Hepatocyte (in vitro differentiated cells): ENCODE measurements at regions not wholly inside any gene's neighbourhood (a gene's known extent, or its start where the extent isn't known, plus 50 kb on each side); places are given as distances from the start of the nearest gene placed in this dataset.

Experiments used
- DNase-seq: peaks from one replicate; pipeline ENCODE4 v3.0.0-alpha.2; 2016; ENCODE audit warnings: low spot score
- H2AFZ ChIP-seq: fragments of 200-600 bp; sonication (generic); 2 replicates; pipeline ENCODE4 v1.6.0; 2016; ENCODE audit warnings: antibody characterized with exemption, mild to moderate bottlenecking
- H3K27ac ChIP-seq: fragments of 200-600 bp; sonication (generic); 2 replicates; pipeline ENCODE4 v1.5.1; 2016; ENCODE audit warnings: mild to moderate bottlenecking
- H3K27me3 ChIP-seq: fragments of 200-600 bp; sonication (generic); 2 replicates; pipeline ENCODE4 v1.6.1; 2016
- H3K36me3 ChIP-seq: fragments of 200-600 bp; sonication (generic); replicated peaks from 2 replicates; pipeline ENCODE4 v1.5.1; 2016; ENCODE audit warnings: low read depth; ENCODE audit not compliant: insufficient read depth
- H3K4me1 ChIP-seq: fragments of 200-600 bp; sonication (generic); 2 replicates; pipeline ENCODE4 v1.5.1; 2016; ENCODE audit warnings: mild to moderate bottlenecking, moderate library complexity; ENCODE audit not compliant: insufficient read depth
- H3K4me2 ChIP-seq: fragments of 200-600 bp; sonication (generic); 2 replicates; pipeline ENCODE4 v1.6.0; 2016
- H3K4me3 ChIP-seq: fragments of 200-600 bp; sonication (generic); 2 replicates; pipeline ENCODE4 v1.5.1; 2016; ENCODE audit warnings: mild to moderate bottlenecking
- H3K79me2 ChIP-seq: fragments of 200-600 bp; sonication (generic); 2 replicates; pipeline ENCODE4 v1.6.0; 2017; ENCODE audit warnings: mild to moderate bottlenecking
- H3K9me2 ChIP-seq: fragments of 200-600 bp; sonication (generic); replicated peaks from 2 replicates; pipeline ENCODE4 v1.6.0; 2017; ENCODE audit warnings: mild to moderate bottlenecking; ENCODE audit not compliant: insufficient read depth
- H3K9me3 ChIP-seq: fragments of 200-600 bp; sonication (generic); 2 replicates; pipeline ENCODE4 v1.5.1; 2016; ENCODE audit warnings: low read depth, mild to moderate bottlenecking
- H4K20me1 ChIP-seq: fragments of 200-600 bp; sonication (generic); 2 replicates; pipeline ENCODE4 v1.6.0; 2016; ENCODE audit warnings: mild to moderate bottlenecking; ENCODE audit not compliant: insufficient read depth, poor library complexity, severe bottlenecking
- CTCF ChIP-seq: fragments of 200-600 bp; sonication (generic); IDR thresholded peaks from 2 replicates; pipeline ENCODE4 v1.5.1; 2016; ENCODE audit warnings: antibody characterized with exemption, mild to moderate bottlenecking; ENCODE audit not compliant: poor library complexity
- EZH2 ChIP-seq: fragments of 200-600 bp; sonication (generic); IDR thresholded peaks from 2 replicates; pipeline ENCODE4 v1.6.1; 2016; ENCODE audit warnings: antibody characterized with exemption, mild to moderate bottlenecking, borderline replicate concordance
- EZH2phosphoT487 ChIP-seq: fragments of 200-600 bp; sonication (generic); IDR thresholded peaks from one replicate; pipeline ENCODE4 v1.6.1; 2018; ENCODE audit warnings: antibody characterized with exemption, mild to moderate bottlenecking, low read depth, moderate library complexity; ENCODE audit not compliant: unreplicated experiment, severe bottlenecking
- WGBS: methylation state at CpG from one replicate; pipeline ENCODE4 v1.1.6; 2016; ENCODE audit warnings: low lambda C conversion rate; ENCODE audit errors: missing lambda C conversion rate; 5-methylcytosine and 5-hydroxymethylcytosine counted together

DNA sequence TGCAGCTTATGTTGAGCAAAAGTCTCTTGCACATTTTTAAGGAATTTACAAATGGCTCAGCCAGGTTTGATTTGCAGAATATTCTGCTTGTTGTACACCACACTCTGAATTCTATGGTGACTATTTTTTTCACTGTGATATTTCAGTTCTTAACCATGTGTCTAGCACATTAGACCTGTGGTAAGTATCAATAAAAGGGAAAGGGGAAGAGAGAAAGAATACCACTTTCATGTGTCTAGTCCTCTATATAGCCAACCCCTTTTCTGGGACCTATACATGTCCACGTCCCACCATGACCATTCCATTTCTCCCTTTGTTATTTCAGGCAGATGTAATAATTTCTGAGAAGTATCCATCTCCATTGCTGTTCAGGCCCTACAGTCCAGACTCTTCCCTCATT, 121.3 kb upstream of the PNPLA4 start:
- H3K79me2 ChIP-seq: no peaks in the 10 kb centered on the region
- no peaks in the 10 kb centered on the region for H3K36me3 ChIP-seq
- H3K9me3 ChIP-seq: no peaks in the 10 kb centered on the region
- no peak for DNase-seq
- no peak overlapping the region for H3K4me3 ChIP-seq
- no peaks in the 10 kb centered on the region for H3K9me2 ChIP-seq
- H3K27me3 ChIP-seq: no peaks in the 10 kb centered on the region
- no peak overlapping the region for H2AFZ ChIP-seq
- 67% methylated on average over 1 of the region's 1 CpG for WGBS
- H4K20me1 ChIP-seq: no peaks in the 10 kb centered on the region
- no peaks in the 10 kb centered on the region for H3K4me1 ChIP-seq
- H3K27ac ChIP-seq: no peak overlapping the region
- no peak for TF ChIP-seq EZH2
- no peak for TF ChIP-seq CTCF
- TF ChIP-seq EZH2phosphoT487: no peak
- H3K4me2 ChIP-seq: no peak overlapping the region

- WGBS: 74% methylated on average over 7 of the region's 7 CpGs
- no peak for TF ChIP-seq CTCF
- TF ChIP-seq EZH2phosphoT487: no peak
- no peak for TF ChIP-seq EZH2
- no peak overlapping the region for H2AFZ ChIP-seq
Observed at GRCh38 chrX:8044947-8045346, 117.7 kb upstream of the PNPLA4 start.

GRCh38 chrX:8043546-8043945, 116.3 kb upstream of the PNPLA4 start:
- Histone ChIP-seq H3K4me2 (no peak overlapping the region), H3K4me3 (no peak overlapping the region), H3K27ac (no peak overlapping the region), H3K27me3 (no peaks in the 10 kb centered on the region), H3K4me1 (no peaks in the 10 kb centered on the region), H2AFZ (no peak overlapping the region), H3K9me2 (no peaks in the 10 kb centered on the region), H3K79me2 (no peaks in the 10 kb centered on the region), H4K20me1 (no peaks in the 10 kb centered on the region), H3K9me3 (no peaks in the 10 kb centered on the region), H3K36me3 (no peaks in the 10 kb centered on the region)
- WGBS: 68% methylated on average over 2 of the region's 2 CpGs
- no peak for DNase-seq
- no peak for TF ChIP-seq EZH2
- TF ChIP-seq EZH2phosphoT487: no peak
- TF ChIP-seq CTCF: no peak

More at GRCh38 chrX:8044947-8045346, 117.7 kb upstream of the PNPLA4 start:
- Histone ChIP-seq H3K36me3 (no peaks in the 10 kb centered on the region), H4K20me1 (no peaks in the 10 kb centered on the region), H3K9me3 (no peaks in the 10 kb centered on the region), H3K9me2 (no peaks in the 10 kb centered on the region), H3K27ac (no peak overlapping the region), H3K4me2 (no peak overlapping the region), H3K4me1 (no peaks in the 10 kb centered on the region), H3K79me2 (no peaks in the 10 kb centered on the region), H3K27me3 (no peaks in the 10 kb centered on the region), H3K4me3 (no peak overlapping the region)
- DNase-seq: no peak

DNA sequence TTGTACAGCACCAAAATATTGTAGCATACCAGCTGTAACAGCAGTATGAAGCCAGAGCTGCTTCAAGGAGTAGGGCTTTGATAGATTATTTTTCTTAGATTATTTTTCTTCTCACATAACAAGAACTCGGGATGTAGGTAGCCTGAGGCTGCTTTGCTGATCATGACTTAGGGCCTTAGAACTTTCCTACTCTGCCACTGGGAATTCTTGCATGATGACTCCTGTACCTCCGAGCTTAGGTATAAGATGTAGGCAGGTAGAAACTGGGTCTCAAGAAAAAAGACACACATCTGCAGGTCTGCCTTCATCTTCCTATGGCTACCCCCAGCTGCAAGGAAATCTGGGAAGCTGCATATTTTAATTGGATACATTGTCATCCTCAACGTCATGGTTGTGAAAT, 115.9 kb upstream of the PNPLA4 start:
- Histone ChIP-seq H4K20me1 (no peaks in the 10 kb centered on the region), H3K36me3 (no peaks in the 10 kb centered on the region), H3K27ac (no peak overlapping the region), H3K4me3 (no peak overlapping the region), H3K9me2 (no peaks in the 10 kb centered on the region), H3K27me3 (no peaks in the 10 kb centered on the region), H3K4me1 (no peaks in the 10 kb centered on the region), H3K79me2 (no peaks in the 10 kb centered on the region), H2AFZ (no peak overlapping the region), H3K4me2 (no peak overlapping the region), H3K9me3 (no peaks in the 10 kb centered on the region)
- 66% methylated on average over 3 of the region's 3 CpGs for WGBS
- no peak for DNase-seq
- TF ChIP-seq EZH2phosphoT487: no peak
- no peak for TF ChIP-seq EZH2
- TF ChIP-seq CTCF: no peak
